GM12878 (cell line): ENCODE measurements at regions not wholly inside any gene's neighbourhood (a gene's known extent, or its start where the extent isn't known, plus 50 kb on each side); places are given as distances from the start of the nearest gene placed in this dataset.

Experiments
- CTCF ChIP-seq, 3 experiments: IDR thresholded peaks in 2 of 3; conservative IDR thresholded peaks in 1 of 3; 2 replicates each; pipeline ENCODE4 v1.5.1; 2011; ENCODE audit warnings: low read depth in 3 of 3, low read length in 3 of 3, mild to moderate bottlenecking in 3 of 3, control low read depth in 2 of 3, moderate library complexity in 2 of 3, inconsistent platforms in 1 of 3, mixed read lengths in 1 of 3; ENCODE audit not compliant: control insufficient read depth in 2 of 3, insufficient read depth in 1 of 3; ENCODE audit errors: extremely low read depth in 1 of 3
- DPF2 ChIP-seq: fragments of 450-650 bp; IDR thresholded peaks from 2 replicates; pipeline ENCODE4 v1.6.1; 2017; ENCODE audit warnings: mild to moderate bottlenecking
- EGR1 ChIP-seq, 2 experiments: IDR thresholded peaks; 1 replicate in 1 of 2; 2 replicates in 1 of 2; pipeline ENCODE4 v1.6.1; 2011 to 2012; ENCODE audit warnings: low read depth in 2 of 2, low read length in 2 of 2, borderline replicate concordance in 1 of 2, mild to moderate bottlenecking in 1 of 2, moderate library complexity in 1 of 2
- EZH2 ChIP-seq: IDR thresholded peaks from 2 replicates; pipeline ENCODE4 v1.6.1; 2012; ENCODE audit warnings: low read depth, mild to moderate bottlenecking, control low read depth, inconsistent platforms, low read length, borderline replicate concordance; ENCODE audit not compliant: control insufficient read depth
- KDM1A ChIP-seq: fragments of 200-600 bp; sonication (generic); IDR thresholded peaks from 2 replicates; pipeline ENCODE4 v1.6.1; 2016; ENCODE audit warnings: borderline replicate concordance
- POLR2A ChIP-seq: IDR thresholded peaks from 2 replicates; pipeline ENCODE4 v1.6.1; 2011; ENCODE audit warnings: low read depth, mild to moderate bottlenecking, low read length
- REST ChIP-seq: IDR thresholded peaks from 2 replicates; pipeline ENCODE4 v1.6.1; 2012; ENCODE audit warnings: mild to moderate bottlenecking, low read depth, low read length
- TF ChIP-seq, protein P1 (sequence below): IDR thresholded peaks from 2 replicates; pipeline ENCODE4 v1.6.1; 2011; ENCODE audit warnings: low read depth, low read length, improper control_type of control experiment, borderline replicate concordance
- TF ChIP-seq, protein P2 (sequence below): IDR thresholded peaks from 2 replicates; pipeline ENCODE4 v1.6.1; 2011; ENCODE audit warnings: borderline replicate concordance, low read depth, mild to moderate bottlenecking, moderate library complexity, mixed read lengths, low read length; ENCODE audit not compliant: insufficient read depth; ENCODE audit errors: extremely low read length

DNA sequence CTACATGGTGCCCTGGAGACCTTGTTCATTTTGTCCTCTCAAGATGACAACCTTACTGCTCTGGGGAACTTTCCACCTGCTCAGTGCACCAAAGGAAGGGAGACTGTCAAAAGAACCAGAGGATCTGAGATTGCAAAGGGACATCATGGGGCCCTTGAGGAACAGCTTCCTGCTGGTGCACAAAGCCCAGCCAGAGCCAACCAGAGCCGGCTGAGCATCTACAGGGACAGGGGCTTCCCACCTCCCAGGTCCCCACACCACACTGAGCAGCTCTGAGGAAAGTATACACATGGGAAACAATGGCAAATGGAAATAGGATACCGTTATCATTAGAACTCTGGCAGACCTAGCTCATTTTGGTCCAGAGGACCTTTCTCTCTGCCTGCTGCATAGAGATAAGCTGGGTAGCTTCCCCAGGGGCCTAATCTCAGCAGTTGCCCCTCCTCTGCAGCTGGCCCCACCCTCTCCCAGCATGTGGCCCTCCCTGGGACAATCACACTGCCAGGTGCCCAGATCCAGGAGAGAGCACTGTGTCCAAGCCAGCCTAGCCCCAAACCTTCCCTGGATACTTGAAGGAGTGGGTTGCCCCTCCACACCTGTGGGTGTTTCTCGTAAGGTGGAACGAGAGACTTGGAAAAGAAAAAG is 123.4 kb upstream of the PRR20G start:
- TF ChIP-seq CTCF (IDR thresholded peaks at IDR 0.05 in 2 of 3, conservative IDR thresholded peaks at IDR 0.05 in 1 of 3; ENCODE audit: control insufficient read depth in 2 of 3, extremely low read depth in 1 of 3, insufficient read depth in 1 of 3, low read depth in 3 of 3, low read length in 3 of 3) (no peak), REST (no peak), EZH2 (no peak), DPF2 (no peak), KDM1A (no peak), EGR1 (IDR thresholded peaks at IDR 0.05; ENCODE audit: borderline replicate concordance in 1 of 2, low read depth in 2 of 2, low read length in 2 of 2) (no peak), POLR2A (no peak)
- TF ChIP-seq, protein P1, sequence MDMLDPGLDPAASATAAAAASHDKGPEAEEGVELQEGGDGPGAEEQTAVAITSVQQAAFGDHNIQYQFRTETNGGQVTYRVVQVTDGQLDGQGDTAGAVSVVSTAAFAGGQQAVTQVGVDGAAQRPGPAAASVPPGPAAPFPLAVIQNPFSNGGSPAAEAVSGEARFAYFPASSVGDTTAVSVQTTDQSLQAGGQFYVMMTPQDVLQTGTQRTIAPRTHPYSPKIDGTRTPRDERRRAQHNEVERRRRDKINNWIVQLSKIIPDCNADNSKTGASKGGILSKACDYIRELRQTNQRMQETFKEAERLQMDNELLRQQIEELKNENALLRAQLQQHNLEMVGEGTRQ: no peak
- TF ChIP-seq, protein P2, sequence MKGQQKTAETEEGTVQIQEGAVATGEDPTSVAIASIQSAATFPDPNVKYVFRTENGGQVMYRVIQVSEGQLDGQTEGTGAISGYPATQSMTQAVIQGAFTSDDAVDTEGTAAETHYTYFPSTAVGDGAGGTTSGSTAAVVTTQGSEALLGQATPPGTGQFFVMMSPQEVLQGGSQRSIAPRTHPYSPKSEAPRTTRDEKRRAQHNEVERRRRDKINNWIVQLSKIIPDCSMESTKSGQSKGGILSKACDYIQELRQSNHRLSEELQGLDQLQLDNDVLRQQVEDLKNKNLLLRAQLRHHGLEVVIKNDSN: no peak
